ENCODE measurements at regions not wholly inside any gene's neighbourhood (a gene's known extent, or its start where the extent isn't known, plus 50 kb on each side); places are given as distances from the start of the nearest gene placed in this dataset.
"Not testable (repeated sequence)": the region's sequence is repeated elsewhere in the genome, so short reads cannot be mapped to it uniquely, and the experiment has no call there.

- no peak for DNase-seq
These were observed 51.6 kb upstream of the BLTP1 start for GRCh38 chr4:122100508-122100907.

- DNase-seq: no peak
These were observed 52.2 kb upstream of the BLTP1 start for GRCh38 chr4:122099896-122100295.

GRCh38 chr4:122091836-122092405 lies 60.2 kb upstream of the BLTP1 start:
- DNase-seq: no peak

GRCh38 chr4:122091397-122091796 lies 60.7 kb upstream of the BLTP1 start:
- no peak for DNase-seq

GRCh38 chr4:122090989-122091388 lies 61.1 kb upstream of the BLTP1 start:
- no peak for DNase-seq

- DNase-seq: no peak
These were observed 65.6 kb upstream of the BLTP1 start for GRCh38 chr4:122086338-122087065.

GRCh38 chr4:122083989-122084388 lies 68.1 kb upstream of the BLTP1 start:
- no peak for DNase-seq

- DNase-seq: no peak
These were observed 68.8 kb upstream of the BLTP1 start for GRCh38 chr4:122083351-122083750.

GRCh38 chr4:122082661-122083060 lies 69.5 kb upstream of the BLTP1 start:
- DNase-seq: no peak

- DNase-seq: not testable (repeated sequence)
These were observed 74.5 kb upstream of the BLTP1 start for GRCh38 chr4:122077653-122078052.

- DNase-seq: not testable (repeated sequence)
These were observed 75.3 kb upstream of the BLTP1 start for GRCh38 chr4:122076835-122077234.

GRCh38 chr4:122073615-122074014 lies 78.5 kb upstream of the BLTP1 start:
- no peak for DNase-seq

GRCh38 chr4:122065915-122066314 lies 86.2 kb upstream of the BLTP1 start:
- no peak for DNase-seq

- DNase-seq: no peak
These were observed 87.0 kb upstream of the BLTP1 start for GRCh38 chr4:122065149-122065548.

- DNase-seq: no peak
These were observed 98.9 kb upstream of the BLTP1 start for GRCh38 chr4:122053186-122053585.

GRCh38 chr4:122052677-122053076 lies 99.5 kb upstream of the BLTP1 start:
- no peak for DNase-seq

GRCh38 chr4:122050841-122051240 lies 99.0 kb upstream of the TRPC3 start:
- DNase-seq: no peak

GRCh38 chr4:122047456-122048425 lies 95.9 kb upstream of the TRPC3 start:
- no peak for DNase-seq

- DNase-seq: no peak
These were observed 94.4 kb upstream of the TRPC3 start for GRCh38 chr4:122046255-122046654.

GRCh38 chr4:122045533-122045932 lies 93.7 kb upstream of the TRPC3 start:
- DNase-seq: no peak

GRCh38 chr4:122044501-122044900 lies 92.6 kb upstream of the TRPC3 start:
- no peak for DNase-seq

GRCh38 chr4:122041312-122041711 lies 89.5 kb upstream of the TRPC3 start:
- DNase-seq: no peak

- no peak for DNase-seq
These were observed 87.0 kb upstream of the TRPC3 start for GRCh38 chr4:122038896-122039295.

GRCh38 chr4:122034619-122035018 lies 82.8 kb upstream of the TRPC3 start:
- no peak for DNase-seq
